ENCODE measurements at regions not wholly inside any gene's neighbourhood (a gene's known extent, or its start where the extent isn't known, plus 50 kb on each side); places are given as distances from the start of the nearest gene placed in this dataset.

GRCh38 chr5:169374761-169375160, 73.8 kb upstream of the SLIT3 start:
- TF ChIP-seq KAT7 (CRISPR knock-in tag; IDR thresholded peaks at IDR 0.05; ENCODE audit: borderline replicate concordance) (no peak), CTCF (IDR thresholded peaks at IDR 0.05) (no peak), TCF7 (CRISPR knock-in tag; IDR thresholded peaks at IDR 0.05; ENCODE audit: low read depth) (no peak), PRDM15 (CRISPR knock-in tag; IDR thresholded peaks at IDR 0.05) (no peak), SP1 (CRISPR knock-in tag; conservative IDR thresholded peaks at IDR 0.05) (no peak), ESRRA (CRISPR knock-in tag; IDR thresholded peaks at IDR 0.05; ENCODE audit: borderline replicate concordance) (no peak), NFYB (CRISPR knock-in tag; conservative IDR thresholded peaks at IDR 0.05; ENCODE audit: low read depth) (no peak), ATF3 (CRISPR knock-in tag; conservative IDR thresholded peaks at IDR 0.05) (no peak), ZNF121 (CRISPR knock-in tag; IDR thresholded peaks at IDR 0.05) (no peak), GABPB1 (CRISPR knock-in tag; IDR thresholded peaks at IDR 0.05) (no peak), ARID4B (CRISPR knock-in tag; IDR thresholded peaks at IDR 0.05; ENCODE audit: borderline replicate concordance) (no peak)

Data from WTC11 (cell line).